ENCODE measurements at regions not wholly inside any gene's neighbourhood (a gene's known extent, or its start where the extent isn't known, plus 50 kb on each side); places are given as distances from the start of the nearest gene placed in this dataset.

DNA sequence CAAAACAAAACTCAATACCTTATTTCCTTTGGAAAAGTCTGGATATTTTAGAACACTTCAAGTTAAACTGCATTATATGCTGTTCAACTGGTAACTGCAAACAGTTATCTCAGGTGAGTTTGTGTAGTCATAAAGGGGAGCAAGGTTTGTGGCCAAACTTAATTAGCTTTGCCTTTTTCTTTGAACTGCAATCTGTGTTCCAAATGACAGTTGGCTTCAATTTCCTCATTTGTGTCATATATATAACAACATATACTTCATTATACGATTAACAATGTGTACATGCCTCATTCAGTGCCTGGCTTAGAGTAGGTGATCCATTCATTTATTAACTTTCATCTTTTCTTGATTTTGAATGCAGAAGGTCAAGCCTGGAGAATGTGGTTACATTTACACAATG, 55.8 kb downstream of the KCNE4 start:
- Histone ChIP-seq H3K9me3 (no peaks in the 10 kb centered on the region), H3K4me1 (no peaks in the 10 kb centered on the region), H3K27me3 (no peaks in the 10 kb centered on the region), H3K4me3 (no peak overlapping the region), H3K36me3 (no peaks in the 10 kb centered on the region), H3K27ac (no peak overlapping the region)
- no peak for DNase-seq
- TF ChIP-seq POLR2A (IDR thresholded peaks at IDR 0.05): no peak
- TF ChIP-seq, protein P1, sequence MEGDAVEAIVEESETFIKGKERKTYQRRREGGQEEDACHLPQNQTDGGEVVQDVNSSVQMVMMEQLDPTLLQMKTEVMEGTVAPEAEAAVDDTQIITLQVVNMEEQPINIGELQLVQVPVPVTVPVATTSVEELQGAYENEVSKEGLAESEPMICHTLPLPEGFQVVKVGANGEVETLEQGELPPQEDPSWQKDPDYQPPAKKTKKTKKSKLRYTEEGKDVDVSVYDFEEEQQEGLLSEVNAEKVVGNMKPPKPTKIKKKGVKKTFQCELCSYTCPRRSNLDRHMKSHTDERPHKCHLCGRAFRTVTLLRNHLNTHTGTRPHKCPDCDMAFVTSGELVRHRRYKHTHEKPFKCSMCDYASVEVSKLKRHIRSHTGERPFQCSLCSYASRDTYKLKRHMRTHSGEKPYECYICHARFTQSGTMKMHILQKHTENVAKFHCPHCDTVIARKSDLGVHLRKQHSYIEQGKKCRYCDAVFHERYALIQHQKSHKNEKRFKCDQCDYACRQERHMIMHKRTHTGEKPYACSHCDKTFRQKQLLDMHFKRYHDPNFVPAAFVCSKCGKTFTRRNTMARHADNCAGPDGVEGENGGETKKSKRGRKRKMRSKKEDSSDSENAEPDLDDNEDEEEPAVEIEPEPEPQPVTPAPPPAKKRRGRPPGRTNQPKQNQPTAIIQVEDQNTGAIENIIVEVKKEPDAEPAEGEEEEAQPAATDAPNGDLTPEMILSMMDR (IDR thresholded peaks at IDR 0.05 in 4 of 5, conservative IDR thresholded peaks at IDR 0.05 in 1 of 5): no peak
- in situ Hi-C loops (cut with MboI; ENCODE audit: low sequenced_read_pairs in 4 of 4): no loop called here
- ATAC-seq: no peak
- intact Hi-C loops (cut with DNase I; ENCODE audit: low total_unique reads): no loop called here

DNA sequence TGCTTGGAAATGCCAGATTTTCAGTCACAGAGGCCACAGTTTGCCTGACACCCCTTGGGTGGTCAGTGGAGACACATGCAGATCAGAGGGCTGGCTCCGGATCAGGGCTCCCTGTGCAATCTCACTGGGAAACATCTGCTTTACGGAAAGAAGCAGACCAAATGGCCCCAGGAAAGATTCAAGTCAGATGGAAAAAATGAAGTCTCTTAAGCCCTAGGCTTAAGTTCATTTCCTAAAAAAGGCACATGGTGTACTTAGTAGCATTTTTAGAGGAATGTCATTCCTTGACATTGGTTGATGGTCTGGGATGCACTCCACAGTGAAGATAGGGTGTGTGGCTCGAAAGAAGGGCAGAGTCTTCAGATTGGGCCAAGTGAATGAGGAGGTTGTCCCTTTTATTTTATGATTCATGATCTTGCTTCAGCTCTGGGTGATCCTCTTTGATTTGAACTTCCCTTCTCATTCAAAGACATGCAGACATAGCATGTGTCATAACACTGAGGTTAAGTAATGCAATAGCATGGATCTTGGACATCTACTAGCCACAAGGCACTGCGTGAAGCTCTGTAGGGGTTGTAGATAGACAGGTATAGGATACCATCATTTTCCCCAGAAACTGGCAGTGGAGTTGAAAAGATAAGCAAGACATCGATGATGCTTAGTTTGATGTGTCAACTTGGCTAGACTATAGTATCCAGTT, 56.5 kb downstream of the KCNE4 start:
- no peaks in the 10 kb centered on the region for H3K27me3 ChIP-seq
- no peaks in the 10 kb centered on the region for H3K4me1 ChIP-seq
- H3K36me3 ChIP-seq: no peaks in the 10 kb centered on the region
- DNase-seq (no peak), ATAC-seq (no peak)
- no peaks in the 10 kb centered on the region for H3K9me3 ChIP-seq
- in situ Hi-C loops (cut with MboI; ENCODE audit: low sequenced_read_pairs in 4 of 4): no loop called here
- intact Hi-C loops (cut with DNase I; ENCODE audit: low total_unique reads): no loop called here
- no peak overlapping the region for H3K4me3 ChIP-seq
- no peak overlapping the region for H3K27ac ChIP-seq
- TF ChIP-seq, protein P1 (IDR thresholded peaks at IDR 0.05 in 4 of 5, conservative IDR thresholded peaks at IDR 0.05 in 1 of 5): no peak
- no peak for TF ChIP-seq POLR2A (IDR thresholded peaks at IDR 0.05)

DNA sequence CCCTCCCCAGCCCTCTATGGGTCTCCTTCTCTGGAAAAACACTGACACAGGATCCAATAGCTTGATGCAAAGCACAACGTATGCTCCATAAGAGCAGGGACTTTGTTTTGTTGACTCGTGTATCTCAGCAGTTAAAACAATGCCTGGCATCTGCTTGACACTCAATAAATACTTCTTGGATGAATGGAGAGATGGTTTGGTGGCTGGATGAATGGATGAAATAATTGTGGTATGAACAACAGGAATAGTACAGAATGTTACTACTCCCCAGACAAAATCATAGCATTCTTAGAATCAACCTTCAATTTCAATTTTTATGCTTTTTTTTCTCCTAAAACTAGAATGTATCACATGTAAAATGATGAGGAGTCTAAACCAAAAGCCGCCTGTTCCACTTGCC, 57.4 kb downstream of the KCNE4 start:
- Histone ChIP-seq H3K27me3 (no peaks in the 10 kb centered on the region), H3K36me3 (no peaks in the 10 kb centered on the region), H3K4me1 (no peaks in the 10 kb centered on the region), H3K27ac (no peak overlapping the region), H3K9me3 (no peaks in the 10 kb centered on the region), H3K4me3 (no peak overlapping the region)
- TF ChIP-seq, protein P1 (IDR thresholded peaks at IDR 0.05 in 4 of 5, conservative IDR thresholded peaks at IDR 0.05 in 1 of 5): no peak
- TF ChIP-seq POLR2A (IDR thresholded peaks at IDR 0.05): no peak
- no peak for DNase-seq
- ATAC-seq: no peak
- in situ Hi-C loops (cut with MboI; ENCODE audit: low sequenced_read_pairs in 4 of 4): no loop called here
- intact Hi-C loops (cut with DNase I; ENCODE audit: low total_unique reads): no loop called here

DNA sequence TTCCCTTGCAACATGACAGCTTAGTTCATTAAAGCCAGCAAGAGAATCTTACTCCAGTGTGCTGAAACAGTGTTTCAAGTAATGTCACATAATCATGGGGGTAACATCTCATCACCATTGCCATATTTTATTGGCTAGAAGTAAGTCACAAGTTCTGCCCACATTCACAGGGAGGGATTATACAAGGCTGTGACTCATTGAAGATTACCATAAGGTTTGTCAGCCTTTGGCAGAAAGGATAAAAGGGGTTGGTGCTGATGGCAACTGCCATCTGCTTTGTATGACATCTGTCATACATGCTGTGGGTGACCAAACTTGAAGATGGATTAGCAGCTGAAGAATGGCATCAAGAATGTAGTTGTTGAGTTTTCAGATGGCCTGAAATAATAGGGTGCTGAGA, 61.2 kb downstream of the KCNE4 start:
- in situ Hi-C loops (cut with MboI; ENCODE audit: low sequenced_read_pairs in 4 of 4): no loop called here

More for the DNA sequence above, 61.2 kb downstream of the KCNE4 start:
- H3K27me3 ChIP-seq: no peaks in the 10 kb centered on the region
- no peaks in the 10 kb centered on the region for H3K4me1 ChIP-seq
- ATAC-seq (no peak), DNase-seq (no peak)
- H3K36me3 ChIP-seq: no peaks in the 10 kb centered on the region
- intact Hi-C loops (cut with DNase I; ENCODE audit: low total_unique reads): no loop called here
- H3K4me3 ChIP-seq: no peak overlapping the region
- H3K9me3 ChIP-seq: no peaks in the 10 kb centered on the region
- no peak overlapping the region for H3K27ac ChIP-seq
- TF ChIP-seq POLR2A (IDR thresholded peaks at IDR 0.05): no peak
- TF ChIP-seq, protein P1 (IDR thresholded peaks at IDR 0.05 in 4 of 5, conservative IDR thresholded peaks at IDR 0.05 in 1 of 5): no peak

Measured in gastrocnemius medialis (tissue), 4 donors.